ENCODE measurements at regions not wholly inside any gene's neighbourhood (a gene's known extent, or its start where the extent isn't known, plus 50 kb on each side); places are given as distances from the start of the nearest gene placed in this dataset.

DNA sequence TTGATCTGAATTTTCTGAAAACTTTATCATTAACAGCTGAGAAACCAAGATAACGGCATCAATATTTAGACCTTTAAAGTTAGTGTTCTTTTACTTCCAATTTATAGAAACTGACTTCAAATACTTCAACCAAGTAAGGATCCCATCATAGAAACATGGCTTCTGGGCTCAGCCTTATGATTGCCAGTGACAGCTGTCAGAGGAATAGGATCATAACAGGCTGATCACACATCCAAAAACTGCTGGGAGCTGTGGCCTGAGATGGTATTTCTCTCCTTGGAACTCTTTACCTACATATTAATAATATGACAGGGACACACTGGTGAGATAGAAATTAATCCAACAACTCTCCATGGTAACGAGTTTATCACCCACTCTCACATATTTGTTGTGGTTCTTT is 448.3 kb upstream of the NMUR2 start:
- FAIRE-seq (no peak), DNase-seq (ENCODE audit: insufficient read length) (no peak)
- no peak for TF ChIP-seq TAF1 (IDR thresholded peaks at IDR 0.05; ENCODE audit: borderline replicate concordance, low read depth, low read length)
- no peak for TF ChIP-seq POLR2AphosphoS5 (IDR thresholded peaks at IDR 0.05; ENCODE audit: low read depth, low read length)
- TF ChIP-seq POLR2A (IDR thresholded peaks at IDR 0.05; ENCODE audit: low read depth, low read length) = no peak

DNA sequence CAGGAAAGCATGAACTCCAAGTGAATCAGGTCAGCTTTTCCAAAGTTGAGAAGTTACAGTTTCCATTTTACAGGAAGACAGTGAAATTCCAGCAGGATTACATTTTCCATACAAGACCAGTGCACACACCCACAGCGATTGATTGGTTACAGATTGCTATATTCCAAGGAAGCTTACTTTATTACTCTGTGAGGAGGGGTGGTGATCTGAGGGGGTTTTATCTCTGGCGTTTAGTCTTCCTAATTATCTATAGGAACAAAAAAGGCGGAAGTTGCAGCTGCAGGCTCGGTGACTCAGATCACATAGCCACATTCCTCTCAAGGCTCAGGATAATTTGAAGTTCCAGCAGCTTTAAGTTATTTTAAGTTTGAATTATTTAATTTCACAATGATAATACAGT is 450.4 kb upstream of the NMUR2 start:
- FAIRE-seq (no peak), DNase-seq (ENCODE audit: insufficient read length) (no peak)
- TF ChIP-seq TAF1 (IDR thresholded peaks at IDR 0.05; ENCODE audit: borderline replicate concordance, low read depth, low read length) (no peak), POLR2AphosphoS5 (IDR thresholded peaks at IDR 0.05; ENCODE audit: low read depth, low read length) (no peak)

DNA sequence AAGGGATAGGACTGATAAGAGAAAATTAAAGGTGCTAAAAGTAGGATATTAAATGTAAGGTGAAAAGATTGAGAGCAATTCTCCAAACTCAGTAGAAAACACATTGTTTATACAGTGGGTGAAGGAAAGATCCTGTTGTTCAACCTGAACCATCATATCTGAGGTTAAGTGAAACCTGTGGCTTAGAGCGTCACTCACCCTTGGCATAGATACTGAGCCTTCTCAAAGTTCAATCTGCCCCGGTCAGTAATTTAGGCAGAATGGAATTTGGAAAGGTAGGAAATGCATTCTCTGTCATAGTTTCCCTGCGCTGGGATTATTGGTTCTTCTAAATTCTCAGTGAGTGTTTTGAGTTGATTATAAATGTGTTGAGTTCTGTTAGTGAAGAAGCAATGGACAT is 456.2 kb upstream of the NMUR2 start:
- no peak for FAIRE-seq
- TF ChIP-seq POLR2AphosphoS5 (IDR thresholded peaks at IDR 0.05; ENCODE audit: low read depth, low read length) (no peak), TAF1 (IDR thresholded peaks at IDR 0.05; ENCODE audit: borderline replicate concordance, low read depth, low read length) (no peak), POLR2A (IDR thresholded peaks at IDR 0.05; ENCODE audit: low read depth, low read length) (no peak)
- DNase-seq (ENCODE audit: insufficient read length) = no peak

DNA sequence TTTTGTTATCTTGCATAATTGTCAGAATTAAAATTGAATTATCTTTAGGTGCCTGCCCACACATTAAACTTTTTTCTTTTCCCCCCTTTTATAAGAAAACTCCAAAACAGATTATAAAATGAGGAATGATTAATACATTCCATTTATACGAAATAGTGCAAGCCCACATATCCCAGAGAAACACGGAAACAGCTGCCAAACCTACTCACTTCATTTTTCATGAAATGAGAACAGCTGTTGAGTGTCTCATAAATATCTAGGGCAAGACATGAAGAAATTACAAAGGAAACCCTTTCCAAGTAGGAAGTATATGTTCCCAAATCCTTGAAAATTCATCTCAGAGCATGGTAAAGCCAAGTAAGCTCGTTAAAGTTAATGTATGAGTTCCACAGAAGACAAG is 459.4 kb upstream of the NMUR2 start:
- FAIRE-seq = no peak
- no peak for DNase-seq (ENCODE audit: insufficient read length)
- no peak for TF ChIP-seq TAF1 (IDR thresholded peaks at IDR 0.05; ENCODE audit: borderline replicate concordance, low read depth, low read length)
- TF ChIP-seq POLR2AphosphoS5 (IDR thresholded peaks at IDR 0.05; ENCODE audit: low read depth, low read length) = no peak
- no peak for TF ChIP-seq POLR2A (IDR thresholded peaks at IDR 0.05; ENCODE audit: low read depth, low read length)

DNA sequence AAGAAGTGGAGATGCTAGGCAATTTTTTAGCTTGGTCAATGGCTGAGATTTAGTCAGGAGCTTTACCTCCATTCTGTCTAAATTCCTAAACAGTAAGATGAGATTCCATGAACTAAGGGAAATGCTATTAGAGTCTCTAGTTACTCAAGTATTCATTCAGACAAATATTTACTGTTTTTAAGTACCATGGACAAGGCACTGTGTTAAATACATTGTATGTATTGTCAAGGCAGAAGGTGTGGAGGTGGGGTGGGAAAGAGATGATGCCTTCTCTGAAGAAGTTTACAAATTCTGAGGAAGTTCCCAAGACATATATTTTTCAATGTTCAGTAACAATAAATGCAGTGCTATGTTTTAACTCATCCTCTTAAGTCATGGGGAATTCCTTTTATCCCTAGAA is 459.9 kb upstream of the NMUR2 start:
- TF ChIP-seq POLR2AphosphoS5 (IDR thresholded peaks at IDR 0.05; ENCODE audit: low read depth, low read length) (no peak), TAF1 (IDR thresholded peaks at IDR 0.05; ENCODE audit: borderline replicate concordance, low read depth, low read length) (no peak), POLR2A (IDR thresholded peaks at IDR 0.05; ENCODE audit: low read depth, low read length) (no peak)
- no peak for DNase-seq (ENCODE audit: insufficient read length)
- FAIRE-seq = no peak

DNA sequence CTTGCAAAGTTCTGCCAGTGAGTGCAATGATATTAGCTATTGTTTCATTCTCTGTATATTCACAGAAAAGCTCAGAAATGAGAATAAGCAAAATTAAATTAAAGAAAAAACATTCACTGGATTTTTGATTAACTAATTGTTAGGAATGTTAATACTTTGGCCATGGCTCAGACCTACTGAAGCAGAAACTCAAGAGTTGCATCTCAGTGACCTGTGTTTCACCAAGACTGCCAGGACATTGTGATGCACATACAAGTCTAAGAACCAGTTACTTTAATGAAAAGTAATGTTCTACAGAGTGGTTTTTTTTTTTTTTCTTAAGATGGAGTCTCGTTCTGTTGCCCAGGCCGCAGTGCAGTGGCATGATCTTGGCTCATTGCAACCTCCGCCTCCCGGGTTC is 464.9 kb upstream of the NMUR2 start:
- DNase-seq (ENCODE audit: insufficient read length) (no peak), FAIRE-seq (no peak)
- TF ChIP-seq POLR2A (IDR thresholded peaks at IDR 0.05; ENCODE audit: low read depth, low read length) (no peak), TAF1 (IDR thresholded peaks at IDR 0.05; ENCODE audit: borderline replicate concordance, low read depth, low read length) (no peak), POLR2AphosphoS5 (IDR thresholded peaks at IDR 0.05; ENCODE audit: low read depth, low read length) (no peak)

DNA sequence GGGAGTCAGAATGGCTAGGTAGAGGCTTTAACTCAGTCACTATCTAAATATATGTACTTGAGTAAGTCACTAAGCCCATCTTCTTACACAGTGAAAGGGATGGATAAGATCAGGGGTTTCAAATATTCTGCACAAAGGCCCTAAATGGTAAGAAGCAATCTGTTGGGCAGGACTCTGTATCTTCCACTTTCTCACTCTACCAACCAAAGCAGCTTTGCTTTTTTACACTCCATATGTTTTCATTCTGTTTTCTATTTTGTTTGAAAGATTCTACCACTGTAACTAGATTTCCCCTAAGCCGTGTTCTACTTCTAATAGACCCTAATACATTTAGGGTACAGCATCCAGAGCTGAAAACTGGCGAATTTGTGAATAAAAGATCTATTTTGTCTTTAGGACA is 477.5 kb upstream of the NMUR2 start:
- FAIRE-seq (no peak), DNase-seq (ENCODE audit: insufficient read length) (no peak)
- TF ChIP-seq TAF1 (IDR thresholded peaks at IDR 0.05; ENCODE audit: borderline replicate concordance, low read depth, low read length) (no peak), POLR2A (IDR thresholded peaks at IDR 0.05; ENCODE audit: low read depth, low read length) (no peak), POLR2AphosphoS5 (IDR thresholded peaks at IDR 0.05; ENCODE audit: low read depth, low read length) (no peak)

DNA sequence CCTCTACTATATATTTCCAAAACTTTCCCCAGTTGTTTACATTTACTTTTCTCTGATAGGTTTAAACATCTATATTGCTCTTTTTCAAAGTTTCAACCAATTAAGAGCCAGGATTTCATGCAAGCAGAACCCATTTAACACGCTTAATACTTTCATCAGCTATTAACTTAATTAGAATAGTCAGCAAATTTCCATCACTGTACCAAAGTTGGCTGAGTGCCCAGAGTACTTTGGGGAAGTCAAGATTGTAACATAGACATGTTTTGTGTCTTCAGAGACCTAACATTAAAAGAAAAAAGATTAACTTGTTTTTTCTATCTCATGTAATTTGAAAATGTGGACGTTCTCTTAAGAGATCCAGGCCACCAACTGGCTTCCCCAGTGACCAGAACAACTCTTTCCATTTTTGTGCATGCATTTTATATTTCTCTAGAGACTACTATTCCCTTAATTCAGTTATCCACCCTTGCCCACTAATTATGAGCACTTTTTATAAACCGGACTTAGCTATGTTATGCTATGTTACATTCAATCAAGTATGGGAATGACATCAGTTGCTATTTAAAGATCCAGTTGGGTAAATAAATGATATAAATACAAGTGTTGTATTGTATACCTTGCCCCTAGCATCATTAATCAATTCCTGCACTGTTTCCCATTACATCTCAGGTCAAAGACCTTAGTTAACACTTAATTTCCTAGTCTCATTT is 478.1 kb upstream of the NMUR2 start:
- no peak for TF ChIP-seq POLR2AphosphoS5 (IDR thresholded peaks at IDR 0.05; ENCODE audit: low read depth, low read length)
- TF ChIP-seq TAF1 (IDR thresholded peaks at IDR 0.05; ENCODE audit: borderline replicate concordance, low read depth, low read length) = no peak
- TF ChIP-seq POLR2A (IDR thresholded peaks at IDR 0.05; ENCODE audit: low read depth, low read length) = no peak
- FAIRE-seq = no peak
- no peak for DNase-seq (ENCODE audit: insufficient read length)

DNA sequence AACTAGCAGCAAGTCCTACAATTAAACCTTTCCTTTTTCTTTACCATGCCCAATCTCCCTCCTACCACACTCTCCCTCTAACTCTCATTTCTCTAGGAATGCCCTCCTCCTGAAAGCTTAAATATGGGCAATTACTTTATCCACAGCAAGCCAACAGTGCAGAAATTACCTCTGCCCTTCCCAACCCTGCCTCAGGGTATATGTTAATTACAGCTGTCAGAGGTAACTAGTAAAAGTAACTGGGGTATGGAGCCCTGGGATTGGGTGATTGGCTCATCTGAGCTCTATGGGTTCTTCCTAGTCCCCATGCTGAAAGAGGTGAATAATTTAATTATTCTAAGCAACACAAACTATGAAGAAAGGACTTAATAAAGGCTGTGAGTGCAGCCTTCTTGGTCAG is 478.9 kb upstream of the NMUR2 start:
- TF ChIP-seq POLR2AphosphoS5 (IDR thresholded peaks at IDR 0.05; ENCODE audit: low read depth, low read length) (no peak), POLR2A (IDR thresholded peaks at IDR 0.05; ENCODE audit: low read depth, low read length) (no peak), TAF1 (IDR thresholded peaks at IDR 0.05; ENCODE audit: borderline replicate concordance, low read depth, low read length) (no peak)
- FAIRE-seq (no peak), DNase-seq (ENCODE audit: insufficient read length) (no peak)

DNA sequence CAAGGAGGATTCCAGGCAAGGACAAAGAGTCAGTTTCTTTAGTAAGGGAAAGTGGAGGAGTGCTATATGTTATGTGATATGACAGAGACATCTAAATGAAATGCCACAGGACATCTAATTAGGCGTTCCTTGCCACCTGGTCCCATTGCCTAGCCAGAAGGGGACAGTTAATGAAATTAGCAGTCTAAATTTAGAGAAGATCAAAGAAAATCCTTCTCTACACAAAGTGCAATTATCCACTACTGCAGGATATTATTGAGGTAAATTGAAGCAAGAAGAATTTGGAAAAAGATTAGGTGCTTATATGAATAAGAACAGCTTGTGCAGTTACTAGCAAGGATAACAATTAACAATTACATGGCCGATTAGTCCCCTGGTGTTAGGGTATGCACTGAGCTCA is 495.3 kb upstream of the NMUR2 start:
- FAIRE-seq (no peak), DNase-seq (ENCODE audit: insufficient read length) (no peak)
- no peak for TF ChIP-seq POLR2A (IDR thresholded peaks at IDR 0.05; ENCODE audit: low read depth, low read length)
- no peak for TF ChIP-seq TAF1 (IDR thresholded peaks at IDR 0.05; ENCODE audit: borderline replicate concordance, low read depth, low read length)
- TF ChIP-seq POLR2AphosphoS5 (IDR thresholded peaks at IDR 0.05; ENCODE audit: low read depth, low read length) = no peak

DNA sequence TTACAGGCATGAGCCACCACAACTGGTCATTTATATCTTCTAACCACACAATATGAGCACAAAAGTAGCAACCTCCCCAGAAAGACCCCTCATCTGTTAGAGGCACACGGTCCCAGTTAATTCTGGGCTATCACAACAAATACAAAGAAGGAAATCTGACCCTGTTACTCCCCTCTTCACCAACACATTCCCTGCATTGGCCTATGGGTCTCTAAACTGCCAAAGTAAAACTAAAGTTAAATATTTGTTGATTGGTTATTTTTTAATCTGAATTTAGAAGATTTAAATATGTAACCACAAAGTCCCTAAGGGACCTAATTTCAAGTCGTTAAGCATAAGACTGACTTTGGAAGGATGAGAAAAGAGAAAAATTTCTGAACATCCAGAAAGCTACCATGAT is 496.7 kb upstream of the NMUR2 start:
- TF ChIP-seq TAF1 (IDR thresholded peaks at IDR 0.05; ENCODE audit: borderline replicate concordance, low read depth, low read length) = no peak
- DNase-seq (ENCODE audit: insufficient read length) = no peak
- FAIRE-seq = no peak

DNA sequence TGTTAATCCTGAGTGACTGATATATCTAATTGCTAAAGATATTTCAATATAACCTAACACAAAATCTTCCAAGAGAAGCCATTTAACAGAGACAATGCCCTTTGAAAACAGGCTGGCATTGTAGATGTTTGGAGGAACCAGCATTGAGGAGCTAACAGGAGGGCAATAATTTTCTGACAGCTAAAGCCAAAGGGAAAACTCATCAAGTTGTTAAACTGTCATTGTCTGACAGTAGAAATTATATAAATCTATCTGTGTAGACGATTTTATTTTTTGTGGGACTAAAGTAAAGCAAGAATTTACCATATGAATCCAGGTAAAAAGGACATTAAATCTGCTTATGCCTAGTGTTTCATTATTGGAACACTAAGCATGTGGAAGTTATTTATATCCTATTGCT is 500.2 kb upstream of the NMUR2 start:
- DNase-seq (ENCODE audit: insufficient read length) (no peak), FAIRE-seq (no peak)
- TF ChIP-seq POLR2AphosphoS5 (IDR thresholded peaks at IDR 0.05; ENCODE audit: low read depth, low read length) = no peak
